Right ventricle myocardium superior (tissue), 1 donor: ENCODE measurements at regions not wholly inside any gene's neighbourhood (a gene's known extent, or its start where the extent isn't known, plus 50 kb on each side); places are given as distances from the start of the nearest gene placed in this dataset.
"Not testable (repeated sequence)": the region's sequence is repeated elsewhere in the genome, so short reads cannot be mapped to it uniquely, and the experiment has no call there.

ENCODE experiments used
- ATAC-seq: fragments of 200-7000 bp; cut with Tn5 transposase; one replicate; pipeline ENCODE4 v1.9.1; 2020; ENCODE audit warnings: mild to moderate bottlenecking; ENCODE audit not compliant: poor library complexity
- DNase-seq: peaks from one replicate; pipeline ENCODE4 v3.0.0-alpha.2; 2020
- intact Hi-C: fragments of 100-400 bp; cut with DNase I; formaldehyde crosslinking; loops from one replicate; pipeline ENCODE4 v1.11.2; 2022
- donor health status: DM: no; HTN: yes; CAD: no; lungs with severe emphysema.

- DNase-seq (no peak), ATAC-seq (no peak)
- intact Hi-C loops, result no loop called here
Observed at GRCh38 chr11:121928597-121929580, 187.1 kb downstream of the BLID start.

GRCh38 chr11:121927789-121928188, 188.2 kb downstream of the BLID start:
- intact Hi-C loops, result no loop called here

GRCh38 chr11:121927097-121927785, 188.8 kb downstream of the BLID start:
- intact Hi-C loops, result no loop called here
- DNase-seq (no peak), ATAC-seq (no peak)

More at GRCh38 chr11:121927789-121928188, 188.2 kb downstream of the BLID start:
- ATAC-seq (no peak), DNase-seq (no peak)

- intact Hi-C loops, result no loop called here
- no peak for ATAC-seq
- DNase-seq, result no peak
Observed at GRCh38 chr11:121924191-121924590, 191.8 kb downstream of the BLID start.

GRCh38 chr11:121917482-121917881, 198.5 kb downstream of the BLID start:
- intact Hi-C loops, result no loop called here
- DNase-seq (no peak), ATAC-seq (no peak)

- intact Hi-C loops, result no loop called here
- no peak for DNase-seq
- no peak for ATAC-seq
Observed at GRCh38 chr11:121914508-121915059, 201.4 kb downstream of the BLID start.

GRCh38 chr11:121909596-121909995, 206.4 kb downstream of the BLID start:
- DNase-seq (no peak), ATAC-seq (no peak)
- intact Hi-C loops, result no loop called here

- DNase-seq, result no peak
- intact Hi-C loops, result no loop called here
- no peak for ATAC-seq
Observed at GRCh38 chr11:121907379-121907778, 208.6 kb downstream of the BLID start.

GRCh38 chr11:121904148-121904547, 211.9 kb downstream of the BLID start:
- ATAC-seq (peak; percentile 56), DNase-seq (no peak)
- intact Hi-C loops, result no loop called here

- no peak for ATAC-seq
- intact Hi-C loops, result no loop called here
- DNase-seq, result no peak
Observed at GRCh38 chr11:121901886-121902285, 214.1 kb downstream of the BLID start.

GRCh38 chr11:121901417-121901816, 214.6 kb downstream of the BLID start:
- DNase-seq, intact Hi-C loops, ATAC-seq: not testable (repeated sequence)

- no peak for DNase-seq
Observed at GRCh38 chr11:121899520-121899919, 216.5 kb downstream of the BLID start.

GRCh38 chr11:121898903-121899302, 217.1 kb downstream of the BLID start:
- ATAC-seq, result no peak
- intact Hi-C loops, result no loop called here
- no peak for DNase-seq

More at GRCh38 chr11:121899520-121899919, 216.5 kb downstream of the BLID start:
- ATAC-seq, result no peak
- intact Hi-C loops, result no loop called here

- ATAC-seq (peak; percentile 39), DNase-seq (no peak)
- intact Hi-C loops, result no loop called here
Observed at GRCh38 chr11:121895919-121896318, 220.1 kb downstream of the BLID start.

GRCh38 chr11:121894581-121894980, 221.4 kb downstream of the BLID start:
- no peak for DNase-seq
- no peak for ATAC-seq
- intact Hi-C loops, result no loop called here

GRCh38 chr11:121892863-121893262, 223.2 kb downstream of the BLID start:
- intact Hi-C loops, result no loop called here

GRCh38 chr11:121892131-121892681, 223.8 kb downstream of the BLID start:
- DNase-seq (no peak), ATAC-seq (peak; percentile 24)
- intact Hi-C loops, result no loop called here

More at GRCh38 chr11:121892863-121893262, 223.2 kb downstream of the BLID start:
- DNase-seq (no peak), ATAC-seq (no peak)

GRCh38 chr11:121890946-121891515, 225.0 kb downstream of the BLID start:
- ATAC-seq (no peak), DNase-seq (no peak)
- intact Hi-C loops, result no loop called here

GRCh38 chr11:121890377-121890776, 225.6 kb downstream of the BLID start:
- DNase-seq (no peak), ATAC-seq (peak; percentile 54)
- intact Hi-C loops, result no loop called here
